Loucy (cell line): ENCODE measurements at regions not wholly inside any gene's neighbourhood (a gene's known extent, or its start where the extent isn't known, plus 50 kb on each side); places are given as distances from the start of the nearest gene placed in this dataset.

Experiments
- H2AFZ ChIP-seq: fragments of 200-600 bp; sonication (generic); 2 replicates; pipeline ENCODE4 v1.6.0; 2016; ENCODE audit warnings: antibody characterized with exemption, mild to moderate bottlenecking, low read length, moderate library complexity
- H3F3A ChIP-seq: fragments of 200-600 bp; 2 replicates; pipeline ENCODE4 v1.6.0; 2016; ENCODE audit warnings: antibody characterized with exemption, low read depth, mild to moderate bottlenecking
- H3K27me3 ChIP-seq: fragments of 200-600 bp; sonication (generic); 2 replicates; pipeline ENCODE4 v1.6.1; 2014; ENCODE audit warnings: low read length, mild to moderate bottlenecking; ENCODE audit not compliant: insufficient read depth, poor library complexity, severe bottlenecking
- H3K36me3 ChIP-seq: fragments of 200-600 bp; sonication (generic); 2 replicates; pipeline ENCODE4 v1.6.1; 2016; ENCODE audit warnings: low read length; ENCODE audit not compliant: insufficient read depth
- H3K4me1 ChIP-seq: fragments of 200-600 bp; sonication (generic); 2 replicates; pipeline ENCODE4 v1.5.1; 2014; ENCODE audit warnings: low read length, mild to moderate bottlenecking; ENCODE audit not compliant: insufficient read depth, poor library complexity, severe bottlenecking
- H3K4me2 ChIP-seq: fragments of 200-600 bp; sonication (generic); 2 replicates; pipeline ENCODE4 v1.6.0; 2014; ENCODE audit warnings: antibody characterized with exemption, low read length, low read depth, mild to moderate bottlenecking; ENCODE audit not compliant: poor library complexity, severe bottlenecking
- H3K4me3 ChIP-seq: fragments of 200-600 bp; sonication (generic); 2 replicates; pipeline ENCODE4 v1.5.1; 2014; ENCODE audit warnings: low read length, mild to moderate bottlenecking, mixed read lengths; ENCODE audit not compliant: poor library complexity, severe bottlenecking
- H3K79me2 ChIP-seq: fragments of 200-600 bp; sonication (generic); 2 replicates; pipeline ENCODE4 v1.6.1; 2014; ENCODE audit warnings: low read length; ENCODE audit not compliant: insufficient read depth
- H3K9ac ChIP-seq: fragments of 200-600 bp; sonication (generic); 2 replicates; pipeline ENCODE4 v1.6.0; 2014; ENCODE audit warnings: mild to moderate bottlenecking, low read depth, low read length, moderate library complexity; ENCODE audit not compliant: poor library complexity, severe bottlenecking
- H3K9me2 ChIP-seq: fragments of 200-600 bp; sonication (generic); replicated peaks from 2 replicates; pipeline ENCODE4 v1.6.1; 2016; ENCODE audit warnings: low read depth, low read length, mixed read lengths
- H3K9me3 ChIP-seq: fragments of 200-600 bp; sonication (generic); 2 replicates; pipeline ENCODE4 v1.6.1; 2014; ENCODE audit warnings: mild to moderate bottlenecking, antibody characterized with exemption, low read length, low read depth; ENCODE audit not compliant: insufficient read depth
- H4K20me1 ChIP-seq: fragments of 200-600 bp; sonication (generic); 2 replicates; pipeline ENCODE4 v1.6.0; 2014; ENCODE audit warnings: antibody characterized with exemption, low read length, mild to moderate bottlenecking; ENCODE audit not compliant: insufficient read depth, poor library complexity, severe bottlenecking
- CTCF ChIP-seq: fragments of 200-600 bp; sonication (generic); conservative IDR thresholded peaks from 2 replicates; pipeline ENCODE4 v1.5.1; 2014; ENCODE audit warnings: mild to moderate bottlenecking, antibody characterized with exemption, low read length
- EZH2phosphoT487 ChIP-seq: fragments of 200-600 bp; IDR thresholded peaks from 2 replicates; pipeline ENCODE4 v1.6.1; 2018; ENCODE audit warnings: antibody characterized with exemption, mild to moderate bottlenecking, moderate library complexity, borderline replicate concordance

- peaks cover 7% of the 10 kb centered on the region; the same call in 1 of the 2 replicates for H3F3A ChIP-seq
- no peak overlapping the region for H3K4me2 ChIP-seq
- no peak overlapping the region for H3K9ac ChIP-seq
- no peaks in the 10 kb centered on the region for H3K79me2 ChIP-seq
- H2AFZ ChIP-seq, result no peak overlapping the region
- H3K4me3 ChIP-seq, result no peak overlapping the region
- H4K20me1 ChIP-seq, result no peaks in the 10 kb centered on the region
- no peaks in the 10 kb centered on the region for H3K36me3 ChIP-seq
- peaks cover 51% of the 10 kb centered on the region for H3K4me1 ChIP-seq
- no peaks in the 10 kb centered on the region for H3K27me3 ChIP-seq
- H3K9me2 ChIP-seq, result no peaks in the 10 kb centered on the region
- TF ChIP-seq CTCF (no peak), EZH2phosphoT487 (no peak)
- no peaks in the 10 kb centered on the region for H3K9me3 ChIP-seq
Observed at GRCh38 chr2:12106440-12107080, 360.1 kb downstream of the LPIN1 start.

GRCh38 chr2:12107321-12107720 lies 360.9 kb downstream of the LPIN1 start:
- no peak overlapping the region for H2AFZ ChIP-seq
- no peak overlapping the region for H3K4me2 ChIP-seq
- no peaks in the 10 kb centered on the region for H3K79me2 ChIP-seq
- H3K36me3 ChIP-seq, result no peaks in the 10 kb centered on the region
- no peaks in the 10 kb centered on the region for H4K20me1 ChIP-seq
- H3F3A ChIP-seq, result peaks cover 7% of the 10 kb centered on the region; the same call in 1 of the 2 replicates
- H3K4me1 ChIP-seq, result peaks cover 51% of the 10 kb centered on the region
- no peaks in the 10 kb centered on the region for H3K9me2 ChIP-seq
- no peak overlapping the region for H3K4me3 ChIP-seq
- TF ChIP-seq EZH2phosphoT487 (no peak), CTCF (no peak)
- no peak overlapping the region for H3K9ac ChIP-seq
- H3K27me3 ChIP-seq, result no peaks in the 10 kb centered on the region
- no peaks in the 10 kb centered on the region for H3K9me3 ChIP-seq

GRCh38 chr2:12107939-12108338 lies 361.5 kb downstream of the LPIN1 start:
- H2AFZ ChIP-seq, result peak overlapping the region; percentile 19; the same call in 1 of the 2 replicates
- H3K4me2 ChIP-seq, result no peak overlapping the region
- no peak overlapping the region for H3K4me3 ChIP-seq
- no peak for TF ChIP-seq CTCF
- TF ChIP-seq EZH2phosphoT487, result no peak
- H3K9ac ChIP-seq, result no peak overlapping the region
- peaks cover 51% of the 10 kb centered on the region for H3K4me1 ChIP-seq
- no peaks in the 10 kb centered on the region for H3K9me3 ChIP-seq
- no peaks in the 10 kb centered on the region for H3K36me3 ChIP-seq
- H3K9me2 ChIP-seq, result no peaks in the 10 kb centered on the region
- peaks cover 7% of the 10 kb centered on the region; the same call in 1 of the 2 replicates for H3F3A ChIP-seq
- H3K79me2 ChIP-seq, result no peaks in the 10 kb centered on the region
- no peaks in the 10 kb centered on the region for H3K27me3 ChIP-seq
- H4K20me1 ChIP-seq, result no peaks in the 10 kb centered on the region
